SHP77 treated with DMSO at 0.1 percent for 48 hours (cell line): ENCODE measurements at regions not wholly inside any gene's neighbourhood (a gene's known extent, or its start where the extent isn't known, plus 50 kb on each side); places are given as distances from the start of the nearest gene placed in this dataset.

Experiments
- DNase-seq: peaks from one replicate; lab custom pipeline; 2025; lab: John Stamatoyannopoulos, UW

GRCh38 chr11:110984147-110984546 is 261.4 kb upstream of the POU2AF2 start:
- no peak for DNase-seq

GRCh38 chr11:110982214-110982613 is 263.3 kb upstream of the POU2AF2 start:
- no peak for DNase-seq

- no peak for DNase-seq
These were observed 265.8 kb upstream of the POU2AF2 start for GRCh38 chr11:110979696-110980095.

- DNase-seq = no peak
These were observed 265.4 kb upstream of the ARHGAP20 start for GRCh38 chr11:110977661-110978060.

GRCh38 chr11:110974731-110975130 is 262.5 kb upstream of the ARHGAP20 start:
- DNase-seq = no peak

- DNase-seq = no peak
These were observed 261.3 kb upstream of the ARHGAP20 start for GRCh38 chr11:110973401-110973980.

GRCh38 chr11:110972640-110973039 is 260.4 kb upstream of the ARHGAP20 start:
- no peak for DNase-seq

GRCh38 chr11:110972106-110972505 is 259.9 kb upstream of the ARHGAP20 start:
- no peak for DNase-seq

- DNase-seq = no peak
These were observed 258.9 kb upstream of the ARHGAP20 start for GRCh38 chr11:110971140-110971539.

GRCh38 chr11:110968348-110969062 is 256.3 kb upstream of the ARHGAP20 start:
- no peak for DNase-seq

- DNase-seq = no peak
These were observed 253.9 kb upstream of the ARHGAP20 start for GRCh38 chr11:110966131-110966530.

GRCh38 chr11:110962921-110963320 is 250.7 kb upstream of the ARHGAP20 start:
- no peak for DNase-seq

- no peak for DNase-seq
These were observed 247.9 kb upstream of the ARHGAP20 start for GRCh38 chr11:110960167-110960566.

- no peak for DNase-seq
These were observed 246.0 kb upstream of the ARHGAP20 start for GRCh38 chr11:110958216-110958615.

- no peak for DNase-seq
These were observed 243.5 kb upstream of the ARHGAP20 start for GRCh38 chr11:110955776-110956175.

GRCh38 chr11:110951950-110952503 is 239.8 kb upstream of the ARHGAP20 start:
- DNase-seq = no peak

GRCh38 chr11:110951037-110951949 is 239.1 kb upstream of the ARHGAP20 start:
- DNase-seq = no peak

GRCh38 chr11:110948112-110948511 is 235.9 kb upstream of the ARHGAP20 start:
- DNase-seq = no peak

GRCh38 chr11:110947096-110947495 is 234.9 kb upstream of the ARHGAP20 start:
- no peak for DNase-seq

- no peak for DNase-seq
These were observed 227.2 kb upstream of the ARHGAP20 start for GRCh38 chr11:110939471-110939870.

GRCh38 chr11:110935018-110935640 is 222.9 kb upstream of the ARHGAP20 start:
- no peak for DNase-seq

GRCh38 chr11:110929129-110929528 is 216.9 kb upstream of the ARHGAP20 start:
- DNase-seq = no peak
